HG03095 (cell line): ENCODE measurements at regions not wholly inside any gene's neighbourhood (a gene's known extent, or its start where the extent isn't known, plus 50 kb on each side); places are given as distances from the start of the nearest gene placed in this dataset.
"Not testable (repeated sequence)": the region's sequence is repeated elsewhere in the genome, so short reads cannot be mapped to it uniquely, and the experiment has no call there.

Source experiments
- ATAC-seq: cut with Tn5 transposase; IDR thresholded peaks from one replicate; pipeline ENCODE4 v1.9.1; 2021; ENCODE audit warnings: moderate library complexity; ENCODE audit not compliant: unreplicated experiment

DNA sequence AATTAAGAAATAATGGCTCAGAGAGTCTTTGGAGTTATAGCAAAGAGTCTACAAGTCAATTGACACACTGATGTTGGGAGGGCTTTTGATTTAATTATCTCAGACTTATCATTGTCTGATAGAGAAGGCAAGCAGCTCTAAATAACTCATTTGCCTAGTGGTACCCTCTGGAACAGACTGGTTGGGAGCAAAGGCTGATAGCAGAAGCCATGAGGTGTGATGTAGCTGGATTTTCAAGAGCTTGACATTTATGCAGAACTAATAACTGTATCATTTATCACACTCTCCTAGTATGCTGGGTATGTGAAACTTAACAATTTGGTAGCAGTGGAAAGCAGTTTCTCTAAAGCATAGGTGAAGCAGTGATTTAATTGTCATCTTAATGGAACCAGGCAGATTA, 380.6 kb downstream of the TENT5A start:
- no peak for ATAC-seq

DNA sequence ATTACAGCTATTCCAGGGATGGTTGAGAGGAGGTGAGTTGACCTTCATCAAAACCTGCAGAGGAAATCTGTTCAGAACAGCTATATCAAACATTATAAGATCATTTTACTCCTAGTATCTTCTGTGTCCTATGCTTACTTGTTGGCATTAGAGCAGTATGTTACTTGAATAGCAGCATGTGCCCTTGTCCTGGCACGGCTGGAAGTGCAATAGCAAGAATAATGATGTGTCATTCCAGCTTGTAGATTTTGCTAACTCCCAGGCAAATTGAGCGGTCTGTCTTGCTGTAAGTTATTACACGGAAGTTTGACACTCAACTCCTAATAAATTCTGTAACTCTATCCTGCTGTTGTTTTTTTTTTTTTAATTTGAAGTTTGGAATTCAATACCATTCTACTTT, 385.5 kb downstream of the TENT5A start:
- no peak for ATAC-seq

DNA sequence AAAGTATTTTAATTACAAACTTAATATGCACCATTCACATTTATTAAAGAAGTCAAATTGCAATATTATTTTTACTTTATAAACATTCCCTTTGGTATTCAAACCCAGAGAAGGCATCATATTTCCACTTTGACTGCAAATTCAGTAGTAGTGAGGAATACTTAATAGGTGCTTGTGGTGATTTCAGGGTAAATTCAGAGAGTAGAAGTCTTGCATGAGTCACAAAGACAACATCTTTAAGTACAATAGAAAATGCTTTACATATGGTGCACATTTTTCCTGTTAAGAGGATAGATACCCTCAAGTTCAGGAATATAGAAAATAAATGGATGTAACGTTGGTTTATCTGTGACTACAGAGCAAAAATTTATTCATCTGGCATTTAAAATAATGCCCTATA, 390.2 kb downstream of the TENT5A start:
- ATAC-seq, result no peak

DNA sequence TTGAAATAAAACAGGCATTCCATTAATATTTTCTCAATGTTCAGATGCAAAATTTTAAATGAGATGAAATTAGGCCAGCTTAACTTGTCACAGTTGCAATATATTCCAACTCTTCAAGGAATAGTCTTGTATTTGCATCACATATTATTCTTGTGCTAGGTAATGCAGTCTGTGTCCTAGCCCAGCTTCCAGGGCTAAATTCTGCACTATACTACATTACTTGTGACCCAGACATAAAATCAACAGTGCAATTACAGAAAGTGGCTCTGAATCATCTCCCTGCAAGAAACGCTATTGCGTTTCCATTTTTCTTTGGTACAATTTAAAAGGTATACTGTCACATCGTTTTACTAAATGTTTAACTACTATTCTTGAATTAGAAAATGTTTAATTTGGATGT, 399.2 kb downstream of the TENT5A start:
- ATAC-seq, result no peak

DNA sequence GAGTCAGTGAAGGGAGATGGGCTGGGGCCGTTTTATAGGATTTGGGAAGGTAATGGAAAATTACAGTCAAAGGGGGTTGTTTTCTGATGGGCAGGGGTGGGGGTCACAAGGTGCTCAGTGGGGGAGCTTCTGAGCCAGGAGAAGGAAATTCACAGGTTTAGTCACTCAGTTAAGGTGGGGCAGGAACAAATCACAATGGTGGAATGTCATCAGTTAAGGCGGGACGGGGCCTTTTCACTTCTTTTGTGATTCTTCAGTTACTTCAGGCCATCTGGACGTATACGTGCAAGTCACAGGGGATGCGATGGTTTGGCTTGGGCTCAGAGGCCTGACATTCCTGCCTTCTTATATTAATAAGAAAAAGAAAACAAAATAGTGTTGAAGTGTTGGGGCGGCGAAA, 408.5 kb downstream of the TENT5A start:
- not testable (repeated sequence) for ATAC-seq

DNA sequence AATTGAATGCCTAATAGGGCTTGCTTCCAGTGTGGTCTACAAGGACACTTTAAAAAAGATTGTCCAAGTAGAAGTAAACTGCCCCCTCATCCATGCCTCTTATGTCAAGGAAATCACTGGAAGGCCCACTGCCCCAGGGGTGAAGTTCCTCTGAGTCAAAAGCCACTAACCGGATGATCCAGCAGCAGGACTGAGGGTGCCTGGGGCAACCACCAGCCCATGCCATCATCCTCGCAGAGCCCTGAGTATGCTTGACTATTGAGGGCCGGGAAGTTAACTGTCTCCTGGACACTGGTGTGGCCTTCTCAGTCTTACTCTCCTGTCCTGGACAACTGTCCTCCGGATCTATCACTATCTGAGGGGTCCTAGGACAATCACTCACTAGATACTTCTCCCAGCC, 411.5 kb downstream of the TENT5A start:
- no peak for ATAC-seq

DNA sequence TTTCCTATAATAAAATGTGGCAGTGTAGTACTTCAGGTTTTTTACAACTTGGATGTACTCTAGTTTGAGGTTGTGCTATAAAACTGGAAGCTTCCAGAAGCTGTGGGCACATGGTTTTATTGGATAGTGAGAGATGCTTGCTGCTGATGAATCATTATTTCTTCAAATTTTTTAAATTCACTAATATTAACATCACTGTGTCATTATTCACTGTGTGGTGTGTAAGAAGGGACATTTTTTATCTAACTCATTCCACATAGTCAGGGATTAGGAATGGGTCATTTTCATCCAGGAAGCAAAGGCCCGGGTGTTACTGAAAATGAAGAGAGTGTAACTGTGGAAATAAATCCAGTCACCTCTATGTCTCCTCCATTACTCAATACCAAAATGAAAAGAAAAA, 421.0 kb downstream of the TENT5A start:
- no peak for ATAC-seq

DNA sequence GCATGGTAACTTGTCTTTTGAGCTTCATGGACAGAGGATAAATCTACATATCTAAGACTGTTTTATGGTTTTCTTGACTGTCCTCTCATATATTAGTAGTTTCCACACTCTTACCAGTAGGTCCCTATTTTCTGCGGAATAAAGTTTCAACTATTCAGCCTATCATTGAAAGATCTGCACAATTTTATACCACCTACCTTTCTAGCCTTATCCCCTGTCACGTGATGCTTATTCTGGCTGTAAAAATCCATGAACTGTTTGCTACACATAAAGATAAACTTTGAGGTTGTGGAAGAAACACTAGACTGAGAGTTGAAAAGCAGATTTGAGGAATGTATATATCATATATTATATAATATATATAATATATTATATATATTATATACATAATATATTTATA, 423.8 kb downstream of the TENT5A start:
- no peak for ATAC-seq

DNA sequence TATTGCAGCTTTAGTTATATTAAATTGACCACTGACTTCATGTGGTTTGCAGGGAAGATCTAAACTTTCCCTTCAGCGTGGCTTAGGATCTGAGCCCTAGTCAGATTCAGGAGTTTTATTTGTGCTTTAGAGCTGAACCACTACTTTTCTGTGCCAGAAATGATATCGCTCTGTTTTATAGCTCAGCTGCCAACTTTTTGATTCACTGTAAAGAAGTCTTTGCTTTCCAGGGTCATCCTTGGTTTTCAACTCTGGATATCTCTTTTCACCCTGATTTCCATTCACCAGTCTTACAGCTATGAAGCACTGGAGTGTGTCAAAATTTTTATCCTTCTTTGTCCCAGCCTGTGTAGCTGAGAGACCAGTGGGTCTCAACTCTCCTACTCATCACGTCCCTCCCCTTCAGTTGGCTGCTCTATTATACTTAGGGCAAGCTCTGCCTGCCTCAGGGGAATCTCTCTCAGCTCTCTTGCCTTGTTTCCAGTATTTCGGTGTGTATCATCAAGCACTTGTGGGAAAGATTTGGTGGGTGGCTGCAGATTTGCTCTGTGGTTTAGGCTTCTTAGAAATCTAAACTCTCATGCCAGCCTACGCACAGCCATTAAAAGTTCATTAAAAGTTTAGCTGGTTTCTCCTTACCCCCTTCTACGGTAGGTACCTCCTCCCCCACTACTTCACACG, 425.5 kb downstream of the TENT5A start:
- no peak for ATAC-seq

DNA sequence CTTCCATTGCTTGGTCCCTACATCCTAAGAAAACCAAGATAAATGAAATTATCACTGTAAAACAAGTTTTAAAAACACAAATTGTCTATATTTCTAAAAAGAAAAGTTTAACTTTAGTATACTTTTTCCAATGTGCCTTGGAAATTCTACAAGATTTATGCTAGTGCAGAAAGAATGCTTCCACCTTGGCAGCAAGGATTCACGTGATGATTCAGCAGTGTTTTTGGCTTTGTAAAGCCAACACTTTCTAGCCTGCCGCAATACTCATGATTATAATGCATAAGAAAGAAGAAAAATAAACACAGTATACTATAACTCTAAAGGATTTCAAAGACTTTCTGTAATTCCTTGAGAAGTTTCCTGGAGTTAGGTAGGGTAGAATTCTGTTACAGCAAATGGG, 442.7 kb downstream of the TENT5A start:
- no peak for ATAC-seq

DNA sequence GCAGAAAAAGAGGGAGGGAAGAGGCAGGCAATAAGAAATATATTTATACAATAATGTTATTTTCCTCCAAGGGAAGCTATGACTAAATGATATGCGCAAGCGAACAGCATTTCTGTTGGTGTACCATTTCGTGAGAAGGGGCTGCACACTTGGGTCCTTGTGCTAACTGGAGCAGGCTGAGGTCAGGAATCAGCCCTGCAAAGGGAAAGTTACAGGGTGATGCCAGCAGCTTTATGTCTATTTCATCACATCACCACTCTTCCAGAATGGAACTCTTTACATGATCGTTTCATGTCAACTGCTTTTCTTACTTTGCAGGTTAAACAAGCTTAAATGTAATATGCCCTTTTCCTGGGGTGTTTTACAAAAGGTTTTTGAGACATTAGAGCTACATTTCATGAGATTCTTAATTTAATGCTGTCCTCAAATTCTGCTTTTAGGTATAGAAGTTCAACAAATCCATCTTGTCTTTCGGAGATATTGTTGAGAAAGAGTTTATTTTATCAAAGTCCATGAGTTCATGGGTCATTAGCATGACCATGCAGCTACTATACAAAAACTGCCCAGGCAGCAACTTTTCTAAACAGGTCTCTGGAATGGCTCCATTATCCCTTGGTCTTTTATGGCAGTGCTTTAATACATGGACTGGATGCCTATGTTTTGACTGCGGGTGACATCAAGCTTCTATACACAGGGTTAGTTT, 443.8 kb downstream of the TENT5A start:
- ATAC-seq, result no peak

DNA sequence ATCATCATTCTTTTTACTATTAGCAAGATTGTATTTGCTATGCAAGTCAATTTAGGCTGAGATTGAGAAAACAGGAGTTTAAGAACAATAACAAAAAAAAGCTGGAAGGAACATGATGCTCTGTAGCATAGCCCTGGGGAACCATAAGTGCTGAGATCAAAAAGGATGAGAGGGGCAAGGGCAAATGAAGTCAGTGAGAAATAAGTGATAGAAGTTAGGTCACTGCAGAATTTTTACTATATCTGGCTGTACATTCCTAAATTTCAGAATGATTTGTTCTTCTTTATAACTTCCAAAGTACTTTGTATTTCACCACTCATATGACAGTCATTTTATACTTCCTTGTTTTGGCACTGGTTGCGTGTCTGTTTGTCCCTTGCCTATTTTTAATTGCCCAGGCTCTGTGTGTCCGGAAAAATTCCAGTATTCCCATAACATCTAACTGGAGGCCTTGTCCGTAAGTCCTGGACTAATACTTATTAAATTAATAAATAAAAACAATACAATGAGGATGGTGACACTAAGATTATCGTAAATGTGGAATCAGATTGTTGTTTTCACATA, 444.7 kb downstream of the TENT5A start:
- no peak for ATAC-seq

DNA sequence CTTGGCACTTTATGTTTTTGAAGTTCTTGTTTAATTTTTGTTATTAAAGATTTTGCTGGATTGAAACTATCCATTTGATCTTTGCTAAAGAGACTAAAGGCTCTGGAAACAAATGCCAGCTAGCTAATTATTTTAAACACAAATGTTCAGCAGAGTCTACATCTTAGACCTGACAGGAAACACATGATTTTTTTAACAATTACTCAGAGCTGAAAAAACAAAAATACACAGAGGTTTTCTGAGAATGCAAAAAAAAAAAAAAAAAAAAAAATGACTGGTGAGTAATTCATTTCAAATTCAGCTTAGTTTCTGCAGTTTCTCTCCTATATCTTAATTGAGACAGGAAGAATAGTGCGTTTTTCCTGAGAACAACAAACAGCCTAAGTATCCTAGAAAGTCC, 448.0 kb downstream of the TENT5A start:
- no peak for ATAC-seq

DNA sequence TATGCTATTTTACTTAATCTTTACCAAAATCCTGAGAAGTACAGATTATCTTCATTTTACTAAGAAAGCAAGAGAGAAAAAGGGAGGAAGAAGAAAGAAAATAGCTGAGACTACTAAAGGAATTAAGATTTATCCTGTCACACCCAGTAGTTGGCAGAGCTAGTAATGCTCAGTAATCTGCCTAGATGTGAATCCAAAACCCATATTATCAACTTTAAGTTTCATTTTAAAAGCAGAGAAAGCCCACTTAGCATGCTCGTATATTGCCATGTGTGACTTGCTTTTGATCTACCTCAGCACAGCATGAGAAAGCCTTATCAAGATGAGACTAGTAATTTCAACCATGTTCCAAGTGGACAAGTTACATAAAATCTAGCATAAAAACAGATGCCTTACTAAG, 451.5 kb downstream of the TENT5A start:
- ATAC-seq, result no peak

DNA sequence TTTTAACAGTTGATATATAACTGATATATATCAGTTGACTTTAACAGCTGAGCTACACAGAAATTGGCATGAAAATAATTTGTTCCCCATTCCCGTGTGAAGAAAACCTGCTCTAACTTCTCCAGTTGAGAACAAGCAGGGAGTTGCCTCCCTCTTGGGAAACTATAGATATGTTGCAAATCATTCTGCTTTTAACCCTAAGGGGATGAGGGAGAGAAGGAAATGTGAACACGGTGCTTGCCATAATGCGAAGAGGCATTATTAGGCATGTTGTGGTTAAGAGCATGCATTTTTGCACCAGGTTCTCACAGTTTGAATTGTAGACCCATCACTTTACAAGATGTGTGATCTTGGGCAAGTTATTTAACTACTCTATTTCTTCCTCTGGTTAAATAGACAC, 453.7 kb downstream of the TENT5A start:
- ATAC-seq, result no peak

DNA sequence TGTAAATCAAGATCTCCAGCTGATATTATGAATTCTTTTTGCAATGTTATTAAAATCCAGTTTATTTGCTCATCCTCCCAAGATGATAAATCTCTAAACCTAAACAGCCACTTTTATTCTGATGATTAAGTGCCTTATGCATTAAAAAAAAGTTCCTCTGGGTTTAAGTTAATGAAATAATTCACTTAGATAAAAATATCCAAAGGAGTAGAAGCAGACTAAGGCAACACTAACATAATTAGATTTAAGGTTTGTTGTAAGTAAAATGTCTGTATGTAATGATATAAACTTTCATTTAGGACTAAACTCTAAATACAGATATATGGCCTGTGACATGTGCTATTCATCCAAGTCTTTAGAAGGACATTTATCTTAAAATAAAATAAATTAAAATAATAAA, 457.2 kb downstream of the TENT5A start:
- ATAC-seq, result no peak

DNA sequence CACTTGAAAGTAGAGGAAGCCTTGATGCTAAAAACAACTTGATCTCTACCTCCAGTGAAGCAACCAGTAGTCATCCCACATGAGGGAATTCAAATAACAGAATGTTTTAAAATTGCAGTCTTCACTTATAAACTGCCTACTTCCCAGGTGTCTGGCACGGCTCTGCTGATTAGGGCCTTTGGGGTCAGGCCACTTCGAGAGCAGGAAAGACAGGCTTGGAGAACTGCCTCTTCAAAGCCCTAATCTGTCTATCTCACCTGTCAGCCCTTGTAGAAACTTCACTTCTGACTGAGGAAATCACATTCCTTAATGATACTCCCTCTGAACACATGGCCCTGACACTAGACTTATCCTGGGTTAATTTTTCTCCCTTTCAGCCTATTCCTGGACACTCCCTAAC, 458.6 kb downstream of the TENT5A start:
- ATAC-seq, result no peak

DNA sequence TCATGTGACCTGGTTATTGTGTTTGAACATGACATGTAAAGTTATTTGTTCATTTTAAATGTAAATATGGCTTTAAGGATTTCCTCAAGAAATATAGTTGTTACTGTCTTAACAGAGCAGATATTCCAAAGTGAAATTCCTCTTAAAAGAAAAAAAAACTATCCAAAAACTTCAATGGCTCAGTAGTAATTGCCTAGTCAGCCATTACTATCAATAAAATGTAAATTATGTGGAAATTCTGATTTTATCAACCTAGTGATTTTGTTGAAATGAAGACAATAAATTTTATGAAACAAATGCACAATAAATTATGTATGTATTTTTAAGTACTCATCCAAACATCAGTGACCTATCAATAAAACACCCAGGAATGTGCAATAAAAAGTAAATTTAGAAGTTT, 463.3 kb downstream of the TENT5A start:
- no peak for ATAC-seq

DNA sequence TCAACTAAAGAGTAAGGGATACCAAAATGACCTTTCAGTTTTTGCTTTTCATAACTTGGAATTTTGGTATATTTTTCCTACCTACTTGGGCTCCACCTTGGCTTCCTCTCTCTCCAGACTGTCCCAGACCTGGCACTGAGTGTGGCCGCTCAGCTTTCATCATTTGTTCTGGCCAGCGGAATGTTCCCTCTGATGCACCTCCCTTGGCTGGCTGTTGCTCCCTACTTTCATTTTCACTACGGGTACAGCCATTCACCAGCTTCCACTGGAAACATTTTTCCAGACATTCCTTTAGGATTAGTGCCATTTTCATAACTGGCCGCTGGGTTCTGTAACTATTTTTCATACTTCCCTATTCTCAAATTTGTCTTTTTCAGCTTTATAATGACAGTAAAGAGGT, 487.4 kb downstream of the TENT5A start:
- no peak for ATAC-seq

DNA sequence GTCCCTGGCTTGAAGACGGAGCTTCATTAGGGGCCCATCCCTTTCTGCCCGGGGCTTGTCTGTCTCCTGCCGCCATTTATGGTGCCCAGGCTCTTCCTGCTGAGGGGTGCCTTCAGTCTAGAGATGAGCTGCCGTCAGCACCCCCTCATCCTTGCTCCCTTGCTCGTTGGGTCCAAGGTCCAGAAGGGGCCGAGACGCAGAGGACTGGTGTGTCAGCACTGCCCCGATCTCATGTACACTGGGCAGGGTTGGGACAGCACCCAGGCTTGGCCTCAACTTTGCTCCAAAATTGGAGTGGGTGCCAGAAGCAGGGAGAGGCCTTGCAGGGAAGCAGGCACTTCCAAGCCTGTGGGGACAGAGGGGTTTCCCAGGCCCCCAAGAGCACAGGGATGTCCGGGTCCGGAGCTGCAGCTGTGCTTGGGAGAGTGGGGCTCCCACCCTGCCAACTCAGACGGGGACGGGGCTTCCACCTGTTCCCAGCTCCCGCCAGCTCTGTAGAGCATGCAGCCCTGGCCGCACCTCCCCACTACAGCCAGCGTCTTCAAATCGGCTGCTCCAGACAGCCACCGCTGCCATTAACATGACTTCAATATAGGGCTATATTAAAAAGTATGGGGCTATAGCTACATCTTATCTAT, 488.8 kb downstream of the TENT5A start:
- no peak for ATAC-seq

DNA sequence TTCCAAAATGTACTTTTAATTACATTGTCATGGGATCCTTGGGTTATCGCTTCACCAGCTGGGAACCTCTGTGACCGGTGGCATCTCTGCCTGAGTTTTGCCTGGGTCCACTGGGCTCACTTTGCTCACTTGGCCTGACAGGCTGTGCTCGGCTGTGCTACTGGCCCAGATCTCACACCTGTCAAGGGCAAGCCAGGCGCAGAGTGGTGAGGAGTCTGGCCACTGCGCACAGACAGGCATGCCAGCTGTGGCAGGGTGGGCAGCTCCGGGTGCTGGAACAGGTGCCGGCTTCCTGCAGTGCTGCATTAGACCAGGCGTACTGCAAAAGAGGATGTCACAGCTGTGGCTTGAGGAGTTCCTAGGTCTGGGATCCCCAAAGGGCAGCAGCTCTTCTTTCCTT, 489.8 kb downstream of the TENT5A start:
- no peak for ATAC-seq

DNA sequence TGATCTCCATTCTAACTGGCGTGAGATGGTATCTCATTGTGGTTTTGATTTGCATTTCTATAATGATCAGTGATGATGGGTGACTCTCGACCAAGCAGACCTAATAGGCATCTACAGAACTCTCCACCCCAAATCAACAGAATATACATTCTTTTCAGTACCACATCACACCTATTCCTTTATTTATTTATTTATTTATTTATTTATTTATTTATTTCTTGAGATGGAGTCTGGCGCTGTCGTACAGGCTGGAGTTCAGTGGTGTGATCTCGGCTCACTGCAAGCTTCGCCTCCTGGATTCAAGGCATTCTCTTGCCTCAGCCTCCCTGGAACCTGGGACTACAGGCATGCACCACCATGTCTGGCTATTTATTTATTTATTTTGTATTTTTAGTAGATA, 496.3 kb downstream of the TENT5A start:
- ATAC-seq, result not testable (repeated sequence)
